Lower leg skin (tissue), 3 donors: ENCODE measurements at regions not wholly inside any gene's neighbourhood (a gene's known extent, or its start where the extent isn't known, plus 50 kb on each side); places are given as distances from the start of the nearest gene placed in this dataset.

ENCODE experiments used
- POLR2A ChIP-seq, 2 donors: fragments of 450-650 bp; IDR thresholded peaks; one replicate each; pipeline ENCODE4 v1.6.1; 2016 to 2017; ENCODE audit warnings: antibody characterized with exemption in 2 of 2, mild to moderate bottlenecking in 1 of 2, moderate library complexity in 1 of 2
- TF ChIP-seq, protein P1 (sequence below), 3 donors: fragments of 450-650 bp; IDR thresholded peaks; one replicate each; pipeline ENCODE4 v1.5.1; 2016; ENCODE audit warnings: antibody characterized with exemption in 3 of 3, mild to moderate bottlenecking in 3 of 3, moderate library complexity in 2 of 3

DNA sequence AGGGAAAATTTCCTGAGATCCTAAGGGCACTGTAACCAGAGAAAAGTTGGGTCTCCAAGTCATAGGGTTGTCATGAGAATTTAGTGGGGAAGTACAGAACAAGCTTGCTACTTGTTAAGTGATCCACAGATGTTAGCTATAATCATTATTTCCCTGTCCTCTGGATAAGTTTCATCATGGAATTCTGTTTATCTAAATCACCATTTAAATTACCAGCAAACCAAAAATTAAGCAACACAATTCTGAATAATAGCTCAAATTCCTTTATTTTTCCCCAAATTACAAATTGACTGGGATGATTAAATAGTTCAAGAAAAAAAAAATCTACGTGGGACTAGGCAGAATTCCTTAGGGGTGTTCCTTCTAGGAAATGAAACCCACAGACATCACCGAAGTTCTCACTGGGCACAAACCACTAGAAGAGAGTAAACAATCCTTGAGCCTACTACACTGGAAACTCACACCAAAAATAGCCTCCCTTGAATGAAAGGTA, 159.5 kb downstream of the COL6A3 start:
- TF ChIP-seq POLR2A (IDR thresholded peaks at IDR 0.05): no peak
- TF ChIP-seq, protein P1, sequence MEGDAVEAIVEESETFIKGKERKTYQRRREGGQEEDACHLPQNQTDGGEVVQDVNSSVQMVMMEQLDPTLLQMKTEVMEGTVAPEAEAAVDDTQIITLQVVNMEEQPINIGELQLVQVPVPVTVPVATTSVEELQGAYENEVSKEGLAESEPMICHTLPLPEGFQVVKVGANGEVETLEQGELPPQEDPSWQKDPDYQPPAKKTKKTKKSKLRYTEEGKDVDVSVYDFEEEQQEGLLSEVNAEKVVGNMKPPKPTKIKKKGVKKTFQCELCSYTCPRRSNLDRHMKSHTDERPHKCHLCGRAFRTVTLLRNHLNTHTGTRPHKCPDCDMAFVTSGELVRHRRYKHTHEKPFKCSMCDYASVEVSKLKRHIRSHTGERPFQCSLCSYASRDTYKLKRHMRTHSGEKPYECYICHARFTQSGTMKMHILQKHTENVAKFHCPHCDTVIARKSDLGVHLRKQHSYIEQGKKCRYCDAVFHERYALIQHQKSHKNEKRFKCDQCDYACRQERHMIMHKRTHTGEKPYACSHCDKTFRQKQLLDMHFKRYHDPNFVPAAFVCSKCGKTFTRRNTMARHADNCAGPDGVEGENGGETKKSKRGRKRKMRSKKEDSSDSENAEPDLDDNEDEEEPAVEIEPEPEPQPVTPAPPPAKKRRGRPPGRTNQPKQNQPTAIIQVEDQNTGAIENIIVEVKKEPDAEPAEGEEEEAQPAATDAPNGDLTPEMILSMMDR (IDR thresholded peaks at IDR 0.05): no peak
